GM18861 (cell line): ENCODE measurements at regions not wholly inside any gene's neighbourhood (a gene's known extent, or its start where the extent isn't known, plus 50 kb on each side); places are given as distances from the start of the nearest gene placed in this dataset.
"Not testable (repeated sequence)": the region's sequence is repeated elsewhere in the genome, so short reads cannot be mapped to it uniquely, and the experiment has no call there.

ENCODE experiments used
- ATAC-seq: cut with Tn5 transposase; IDR thresholded peaks from one replicate; pipeline ENCODE4 v1.9.1; 2021; ENCODE audit not compliant: unreplicated experiment

DNA sequence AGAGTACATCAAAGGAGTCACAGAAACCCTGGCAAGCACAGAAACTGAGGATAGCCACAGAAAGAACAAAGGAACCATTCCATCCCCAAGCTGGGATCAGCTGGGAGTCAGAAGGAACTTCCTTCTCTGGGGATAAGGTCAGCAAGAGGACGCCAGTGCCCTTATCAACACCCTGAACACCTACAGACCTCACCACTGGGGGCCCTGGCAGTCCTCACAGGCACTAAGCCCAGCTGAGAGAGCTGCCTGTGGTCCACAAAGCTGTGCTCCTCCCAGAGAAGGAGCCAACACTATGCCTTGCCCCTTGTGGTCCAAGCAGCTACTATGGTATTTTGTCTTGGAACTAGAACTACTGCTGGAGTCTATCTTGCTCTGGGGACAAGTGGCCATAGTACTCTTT, 171.1 kb upstream of the CCDC196 start:
- ATAC-seq = no peak

DNA sequence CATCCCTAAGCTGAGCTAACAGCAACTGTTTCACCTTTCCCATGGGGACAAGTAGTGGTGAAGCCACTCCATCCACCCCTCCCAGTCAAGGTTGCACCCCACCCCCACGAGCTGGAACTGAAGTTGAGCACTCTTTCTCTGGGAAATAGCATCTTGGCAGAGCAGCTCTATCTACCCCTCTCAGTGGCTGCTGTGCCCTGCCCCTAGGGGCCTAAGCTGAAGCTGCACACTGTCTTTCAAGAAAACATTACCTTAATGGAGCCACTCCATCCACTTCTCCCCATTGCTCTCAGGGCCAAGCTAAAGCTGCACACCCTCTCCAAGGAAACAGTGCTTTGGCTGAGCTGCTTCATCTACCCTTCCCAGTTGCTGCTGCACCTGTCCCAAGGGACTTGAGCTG, 170.6 kb upstream of the CCDC196 start:
- no peak for ATAC-seq

DNA sequence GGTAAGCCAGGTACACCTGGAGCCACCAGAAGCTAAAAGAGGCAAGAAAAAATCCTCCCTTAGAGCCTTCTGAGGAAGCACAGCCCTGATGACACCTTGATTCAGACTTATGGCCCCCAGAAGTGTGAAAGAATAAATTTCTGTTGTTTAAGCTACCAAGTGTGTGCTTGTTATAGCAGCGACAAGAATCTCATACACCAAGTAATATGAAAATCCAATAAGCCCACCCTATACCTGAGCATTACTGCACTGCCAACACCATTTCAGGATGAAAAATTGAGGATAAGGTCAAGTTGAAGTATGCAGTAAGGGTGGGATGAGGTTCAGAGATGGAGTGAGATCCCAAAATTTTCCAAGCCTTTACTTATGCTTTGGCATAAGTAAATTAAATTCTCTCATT, 163.6 kb upstream of the CCDC196 start:
- ATAC-seq = no peak

DNA sequence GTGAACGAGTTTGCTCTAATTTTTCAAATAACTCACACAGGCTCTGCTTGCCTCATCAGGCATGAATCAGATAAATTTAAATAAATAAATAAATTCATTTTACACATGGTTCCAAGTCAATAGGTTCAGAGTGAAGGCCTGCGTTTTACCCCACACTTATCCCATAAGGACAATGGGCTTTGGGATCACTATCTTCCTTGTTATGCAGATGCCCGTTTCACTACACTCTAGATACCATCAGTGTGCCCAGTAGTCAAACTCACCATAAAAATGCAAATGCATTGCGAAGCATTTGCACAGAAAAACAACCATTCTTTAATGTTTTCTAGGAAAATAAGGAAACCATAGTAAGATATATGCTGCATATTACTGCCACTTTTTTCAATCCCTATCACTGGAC, 155.9 kb upstream of the CCDC196 start:
- ATAC-seq = no peak

DNA sequence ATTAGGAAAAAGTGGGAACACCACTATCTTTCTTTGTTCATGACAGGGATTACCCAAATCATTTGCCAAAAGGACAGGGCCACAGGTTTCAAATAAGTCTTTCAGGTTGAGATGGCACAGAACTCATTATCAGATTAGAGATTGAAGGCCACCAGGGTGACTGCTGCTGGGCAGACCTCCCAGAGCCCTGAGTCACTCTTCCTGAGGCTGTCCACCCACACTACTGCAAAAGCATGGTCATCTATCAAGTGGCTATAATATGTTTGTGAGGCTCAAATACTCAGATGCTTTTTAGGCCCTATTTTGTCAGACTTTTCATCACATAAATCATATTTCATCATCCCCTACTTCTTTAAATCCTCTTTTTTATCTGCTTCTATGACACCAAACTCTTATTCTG, 155.3 kb upstream of the CCDC196 start:
- ATAC-seq = no peak

DNA sequence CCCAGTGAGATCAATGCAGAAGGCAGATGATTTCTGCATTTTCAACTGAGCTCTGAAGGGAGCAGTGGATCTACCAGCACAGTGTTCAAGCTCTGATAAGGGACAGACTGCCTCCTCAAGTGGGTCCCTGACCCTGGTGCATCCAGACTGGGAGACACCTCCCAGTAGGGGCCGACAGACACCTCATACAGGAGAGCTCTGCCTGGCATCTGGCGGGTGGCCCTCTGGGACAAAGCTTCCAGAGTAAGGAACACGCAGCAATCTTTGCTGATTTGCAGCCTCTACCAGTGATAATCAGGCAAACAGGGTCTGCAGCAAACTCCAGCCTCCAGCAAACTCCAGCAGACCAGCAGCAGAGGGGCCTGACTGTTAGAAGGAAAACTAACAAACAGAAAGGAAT, 152.9 kb upstream of the CCDC196 start:
- ATAC-seq = not testable (repeated sequence)

DNA sequence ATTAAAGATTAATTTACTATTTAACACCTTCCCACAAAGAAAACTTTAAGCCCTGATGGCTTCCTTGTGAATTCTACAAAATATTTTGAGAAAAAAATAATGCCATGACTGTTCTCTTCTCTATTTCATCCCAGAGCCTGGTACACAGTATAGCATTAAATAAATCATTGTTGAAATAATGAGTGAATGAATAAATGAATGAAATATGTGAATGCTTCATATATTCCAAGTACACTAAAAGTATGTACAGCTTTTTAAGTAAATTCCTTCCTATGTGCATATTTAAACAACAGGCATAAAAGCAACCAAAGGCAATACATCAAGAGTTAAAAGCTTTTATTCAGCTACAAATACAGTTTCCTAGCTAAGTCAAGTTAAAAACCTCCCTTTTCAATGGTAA, 144.9 kb upstream of the CCDC196 start:
- no peak for ATAC-seq

DNA sequence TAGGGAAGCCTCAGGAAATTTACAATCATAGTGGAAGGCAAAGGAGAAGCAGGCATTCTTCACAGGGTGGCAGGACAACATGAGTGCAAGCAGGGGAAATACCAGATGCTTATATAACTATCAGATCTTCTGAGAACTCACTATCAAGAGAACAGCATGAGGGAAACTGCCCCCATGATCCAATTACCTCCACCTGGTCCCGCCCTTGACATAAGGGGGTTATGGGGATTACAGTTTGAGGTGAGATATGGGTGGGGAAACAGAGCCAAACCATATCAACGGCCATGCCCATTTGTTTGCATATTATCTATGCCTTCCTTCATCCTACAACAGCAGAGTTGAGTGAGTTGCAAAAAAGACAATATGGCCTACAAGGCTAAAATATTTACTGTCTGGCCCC, 140.2 kb upstream of the CCDC196 start:
- no peak for ATAC-seq

DNA sequence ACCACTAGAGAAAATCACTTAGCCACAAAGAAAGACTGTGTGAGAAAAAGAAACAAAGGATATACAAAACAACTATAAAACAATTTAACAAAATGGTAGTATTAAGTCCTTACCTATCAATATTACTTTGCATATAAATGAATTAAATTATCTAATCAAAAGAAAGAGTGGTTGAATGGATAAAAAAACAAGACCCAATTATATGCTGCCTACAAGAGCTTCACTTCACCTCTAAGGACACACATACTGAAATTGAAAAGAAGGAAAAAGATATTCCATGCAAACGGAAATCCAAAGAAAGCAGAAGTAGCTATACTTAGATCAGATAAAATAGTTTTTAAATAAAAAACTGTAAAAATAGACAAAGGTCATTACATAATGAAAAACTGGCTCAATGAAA, 134.9 kb upstream of the CCDC196 start:
- ATAC-seq = no peak

DNA sequence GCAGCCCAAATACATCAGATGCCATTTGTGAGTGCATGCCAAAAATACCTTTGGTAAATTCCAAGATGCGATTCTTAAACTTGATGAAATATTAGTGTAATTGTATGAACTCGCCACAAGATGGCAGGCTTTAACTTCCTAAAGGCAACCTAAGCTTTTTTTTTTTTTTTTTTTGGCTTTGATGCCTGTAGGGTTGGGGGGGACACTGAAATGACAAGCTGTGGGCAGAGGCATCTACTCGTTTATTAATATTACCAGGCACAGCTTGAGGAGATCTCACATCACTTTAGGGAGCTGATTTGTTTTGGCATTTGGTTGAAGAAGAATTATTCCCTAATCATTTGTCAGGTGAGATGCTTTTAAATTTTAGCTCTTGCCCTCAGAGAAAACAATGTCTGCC, 126.7 kb upstream of the CCDC196 start:
- no peak for ATAC-seq

DNA sequence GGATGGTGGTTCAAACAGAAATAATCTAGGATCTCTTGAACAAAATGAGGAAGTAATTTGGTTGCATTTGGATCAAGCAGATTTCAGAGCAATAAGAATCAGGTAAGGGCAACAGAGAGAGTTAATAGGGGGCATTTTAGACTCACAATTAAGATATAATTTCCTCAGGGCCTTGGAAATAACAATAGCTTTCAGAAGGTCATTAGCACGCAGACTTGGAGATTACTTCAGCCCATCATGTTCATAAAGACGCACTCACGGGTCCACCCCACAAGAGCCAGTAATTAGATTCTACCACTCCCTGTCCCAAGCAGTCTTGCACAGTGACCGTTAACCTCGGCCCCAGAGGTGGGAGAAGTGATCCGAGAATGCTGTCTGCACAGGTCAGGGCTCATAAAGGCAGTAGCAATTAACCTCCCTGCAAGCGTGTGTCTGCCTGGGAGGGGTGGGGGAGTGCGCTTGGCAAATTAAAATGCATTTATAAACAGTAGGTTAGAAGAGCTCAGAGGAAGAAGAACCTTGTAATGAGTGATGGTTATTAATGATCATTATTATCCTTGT, 125.7 kb upstream of the CCDC196 start:
- ATAC-seq = no peak

DNA sequence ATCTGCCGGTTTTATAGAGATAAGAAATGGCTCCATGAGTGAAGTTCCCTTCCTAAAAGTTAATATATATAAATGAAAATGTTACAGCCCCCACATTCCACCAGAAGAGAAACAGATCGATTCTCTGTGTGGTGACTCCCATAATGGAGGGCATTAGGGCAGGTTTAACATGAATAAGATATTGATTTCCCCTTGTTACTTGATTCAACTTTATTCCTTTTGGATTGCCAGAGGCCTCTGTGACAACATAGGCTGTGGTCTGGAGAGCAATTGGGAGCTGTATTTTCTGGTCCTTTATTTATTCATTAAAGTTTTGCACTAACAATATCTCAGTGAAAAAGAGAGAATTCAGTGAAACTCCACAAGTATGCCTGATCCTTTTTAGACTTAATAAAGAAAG, 125.2 kb upstream of the CCDC196 start:
- no peak for ATAC-seq

DNA sequence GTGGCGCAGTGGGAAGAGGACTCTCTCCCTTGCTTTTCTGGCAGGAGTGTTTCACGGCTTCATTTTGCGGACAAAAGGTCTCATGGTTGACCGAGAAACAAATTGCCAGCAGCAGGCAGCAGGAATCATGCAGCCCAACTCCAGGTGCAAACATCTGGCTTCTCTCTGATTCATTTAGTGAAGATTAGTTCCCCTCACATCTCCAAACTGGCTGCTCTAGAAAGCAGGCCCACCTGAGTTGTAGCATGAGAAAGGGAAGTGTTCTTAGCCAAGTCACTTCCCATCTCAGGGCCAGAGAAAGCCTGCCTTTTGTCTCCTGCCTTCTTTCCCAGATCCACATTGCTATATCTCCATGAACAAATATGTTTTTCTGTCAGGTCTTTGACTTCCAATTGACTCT, 120.8 kb upstream of the CCDC196 start:
- no peak for ATAC-seq

DNA sequence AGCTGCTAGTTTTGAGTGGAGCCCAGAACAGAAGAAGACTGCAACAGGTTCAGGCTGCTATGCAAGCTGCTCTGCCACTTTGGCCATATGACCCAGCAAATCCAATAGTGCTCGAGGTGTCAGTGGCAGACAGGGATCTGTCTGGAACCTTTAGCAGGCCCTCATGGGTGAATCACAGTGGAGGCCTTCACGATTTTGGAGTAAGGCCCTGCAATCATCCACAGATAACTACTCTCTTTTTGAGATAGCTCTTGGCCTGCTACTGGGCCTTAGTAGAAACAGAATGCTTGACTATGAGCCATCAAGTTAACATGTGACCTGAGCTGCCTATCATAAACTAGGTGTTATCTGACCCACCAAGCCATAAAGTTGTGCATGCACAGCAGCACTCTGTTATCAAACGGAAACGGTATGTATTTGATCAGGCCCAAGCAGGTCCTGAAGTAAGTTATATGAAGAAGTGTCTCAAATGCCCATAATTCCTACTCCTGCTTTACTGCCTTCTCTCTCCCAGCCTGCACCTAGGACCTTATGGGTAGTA, 116.9 kb upstream of the CCDC196 start:
- ATAC-seq = no peak

DNA sequence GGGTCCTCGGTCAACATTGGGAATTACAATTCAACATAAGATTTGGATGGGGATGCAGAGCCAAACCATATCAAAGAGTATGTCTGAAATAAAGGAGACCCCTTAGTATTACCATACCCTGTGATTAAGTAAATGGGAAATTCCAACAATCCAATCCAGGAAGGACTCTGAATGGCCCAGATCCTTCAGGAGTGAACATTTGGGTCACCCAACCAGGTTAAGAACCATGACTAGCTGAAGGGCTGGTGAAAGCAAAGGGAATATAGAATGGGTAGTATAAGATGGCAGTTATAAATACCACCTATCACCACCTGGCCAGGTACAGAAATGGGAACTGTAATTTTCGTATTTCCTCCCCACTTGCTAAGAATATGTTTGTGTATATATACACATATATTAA, 114.4 kb upstream of the CCDC196 start:
- ATAC-seq = no peak

DNA sequence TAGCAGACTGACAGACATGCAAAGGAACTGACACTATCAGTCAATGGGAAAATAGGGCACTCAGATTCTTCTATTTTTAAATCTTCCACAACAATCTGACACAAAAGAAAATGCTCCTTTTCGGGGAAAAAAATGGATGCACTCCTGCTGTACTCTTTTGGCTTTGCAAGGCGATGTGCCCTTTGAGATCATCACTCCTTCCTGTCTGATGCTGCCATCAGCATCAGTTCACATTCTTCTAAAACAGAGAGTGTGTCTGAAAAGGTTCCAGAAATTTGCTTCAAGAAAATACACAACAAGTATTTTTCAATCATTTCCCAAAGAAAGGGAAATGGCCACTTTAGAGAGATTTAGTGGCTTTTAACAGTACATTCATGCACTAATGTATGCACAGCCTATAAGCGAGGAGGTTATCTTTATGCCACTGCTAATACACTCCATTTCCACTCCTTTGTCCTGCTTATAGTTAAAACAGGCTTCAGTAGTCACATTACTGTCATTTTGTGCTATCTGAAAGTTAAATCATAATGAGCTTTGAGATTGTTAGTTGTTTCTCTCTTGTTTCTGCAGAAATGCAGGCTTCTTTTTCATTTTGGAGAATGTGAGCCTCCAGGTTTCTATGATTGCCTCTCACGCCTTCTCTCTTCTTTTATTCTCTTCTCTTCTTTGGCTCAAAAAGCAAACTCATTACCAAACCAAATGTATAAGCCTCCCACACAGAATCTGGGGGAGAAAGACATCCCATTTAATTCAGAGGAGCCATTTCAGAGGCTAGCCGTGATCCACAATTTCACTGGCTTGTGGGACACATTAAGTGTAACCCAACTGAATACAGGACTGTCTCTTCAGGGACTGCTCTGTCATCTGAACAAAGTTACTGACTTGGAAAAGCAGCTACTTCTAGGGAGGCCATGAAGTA, 110.9 kb upstream of the CCDC196 start:
- ATAC-seq = no peak

DNA sequence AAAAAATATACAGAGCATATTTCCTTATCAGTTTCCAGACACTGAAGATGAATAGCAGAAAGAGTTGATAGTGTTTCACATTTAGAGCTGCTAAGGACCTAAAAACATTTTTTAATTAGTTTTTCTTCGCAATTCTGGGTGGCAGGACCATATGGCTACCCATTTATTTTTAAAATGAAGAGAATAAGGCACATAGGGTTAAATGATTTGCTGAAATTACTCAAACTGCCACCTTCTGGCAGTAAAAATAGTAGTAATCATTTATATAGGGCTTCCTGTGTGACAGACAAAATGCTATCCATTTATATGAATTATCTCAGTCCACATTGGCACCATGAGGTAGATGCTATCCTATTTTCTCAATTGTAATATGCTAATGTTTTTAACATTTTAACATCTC, 108.6 kb upstream of the CCDC196 start:
- ATAC-seq = no peak

DNA sequence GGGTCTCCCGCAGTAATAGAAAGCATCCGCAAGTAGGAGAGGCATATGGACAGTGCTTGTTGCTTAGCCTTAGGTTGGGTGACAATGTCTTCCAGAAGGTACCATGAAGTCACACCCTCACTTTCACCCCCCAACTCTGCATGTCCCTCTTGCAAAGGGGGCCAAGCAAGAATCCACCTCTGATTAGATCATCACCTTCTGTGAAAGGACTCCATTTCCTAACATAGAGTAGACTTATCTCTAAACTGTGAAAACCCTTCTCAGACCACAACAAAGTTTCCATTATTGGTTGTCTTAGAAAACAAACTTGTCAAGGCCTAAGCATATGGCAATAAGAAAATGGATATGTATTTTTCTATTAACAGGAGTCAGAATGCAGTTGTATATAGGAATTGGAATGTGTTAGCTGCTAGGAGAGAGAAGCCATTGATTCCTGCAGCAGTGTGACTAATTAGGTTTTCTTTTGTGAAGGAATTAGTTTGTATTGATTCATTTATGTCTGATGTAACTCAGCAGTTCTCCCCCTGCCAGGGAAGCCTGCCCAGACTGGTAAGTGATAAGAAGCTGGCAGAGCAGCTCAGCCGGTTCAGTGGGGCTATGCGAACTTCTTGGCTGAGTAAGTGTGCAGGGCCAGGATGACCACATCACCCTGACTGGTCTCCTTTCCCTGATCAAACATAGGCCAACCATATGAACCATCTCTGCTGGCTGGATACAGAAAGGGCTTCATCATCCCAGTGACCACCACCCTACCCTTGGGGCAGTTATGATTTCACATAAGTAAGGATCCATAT, 107.3 kb upstream of the CCDC196 start:
- no peak for ATAC-seq

DNA sequence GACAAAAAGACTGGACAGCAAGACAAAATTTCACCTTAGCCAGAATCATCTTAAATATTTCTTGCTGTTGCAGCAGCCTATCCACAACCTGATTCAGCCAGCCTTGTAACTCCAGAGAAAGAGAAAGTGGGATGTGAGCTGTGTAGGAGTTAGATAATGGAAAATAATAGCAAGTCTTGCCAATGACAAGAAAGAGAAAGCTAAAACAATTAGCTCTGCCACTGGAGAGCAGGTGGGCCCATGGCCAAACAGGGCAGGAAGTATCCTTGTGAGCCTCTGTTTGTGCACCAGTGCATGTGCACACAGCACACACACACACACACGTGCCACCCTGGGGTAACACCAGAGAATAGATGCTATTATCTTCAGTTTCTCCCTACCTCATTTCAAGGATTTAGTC, 106.0 kb upstream of the CCDC196 start:
- no peak for ATAC-seq

DNA sequence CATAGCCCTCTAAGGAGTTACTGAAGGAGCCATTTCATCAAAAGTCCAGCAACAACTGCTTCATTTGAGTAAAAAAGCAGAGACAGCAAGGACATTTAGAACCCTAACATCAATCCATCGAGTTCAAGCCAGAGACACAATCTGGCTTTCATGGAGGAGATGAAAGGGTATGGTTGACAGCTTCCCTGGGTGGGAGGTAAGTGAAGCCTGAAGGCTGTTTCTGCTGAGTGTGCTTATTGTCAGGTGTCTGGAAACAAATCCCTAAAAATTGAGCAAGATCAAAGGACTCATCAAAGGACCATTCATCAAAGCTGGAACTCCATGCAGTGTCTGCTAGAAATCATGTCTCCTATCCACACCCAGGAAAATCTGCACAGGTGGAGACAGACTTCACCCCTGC, 104.4 kb upstream of the CCDC196 start:
- ATAC-seq = no peak

DNA sequence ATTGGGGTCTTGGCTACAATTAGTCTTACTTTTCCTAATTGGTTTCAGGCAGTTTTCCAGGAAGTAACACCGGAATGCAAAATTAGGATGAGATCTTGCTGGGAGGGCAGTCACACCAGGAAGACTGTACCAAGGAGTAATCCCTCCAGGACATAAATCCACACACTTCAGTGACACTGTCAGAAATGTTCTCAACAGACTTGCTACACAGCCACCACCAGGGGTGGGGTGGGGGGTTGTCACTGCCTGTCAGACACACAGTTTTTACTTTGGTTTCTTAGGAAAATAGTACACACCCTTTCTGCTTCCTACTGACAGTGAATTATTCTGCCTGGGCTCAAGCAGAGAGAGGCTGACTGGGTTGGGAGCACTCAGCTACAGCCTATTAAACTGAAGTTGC, 102.9 kb upstream of the CCDC196 start:
- ATAC-seq = no peak

DNA sequence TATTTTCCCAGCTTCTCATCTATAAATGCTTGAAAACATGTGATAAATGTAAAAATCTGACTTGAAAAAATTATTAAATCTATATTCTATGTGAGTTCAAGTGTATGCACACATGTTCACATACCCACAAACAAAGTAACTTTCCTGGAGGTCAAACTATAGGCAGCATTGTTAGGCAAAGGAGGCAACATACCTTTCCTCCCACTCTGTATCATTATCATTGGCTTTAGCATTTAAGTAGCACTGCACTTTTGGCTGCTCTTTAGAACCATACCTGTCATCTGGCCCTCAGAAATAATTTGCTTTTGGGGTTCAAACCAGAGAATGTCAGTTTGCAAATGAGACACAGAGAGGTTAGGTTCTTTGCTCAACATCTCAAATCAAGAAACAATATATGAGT, 102.4 kb upstream of the CCDC196 start:
- no peak for ATAC-seq
